Activated T-helper 17 cell treated with anti-CD3 and anti-CD28 coated beads, Interleukin-2, amount 50 U/mL, for 72 hours (primary cell): ENCODE measurements at regions not wholly inside any gene's neighbourhood (a gene's known extent, or its start where the extent isn't known, plus 50 kb on each side); places are given as distances from the start of the nearest gene placed in this dataset.

Experiments
- ATAC-seq: fragments of 150-1000 bp; cut with Tn5 transposase; replicated peaks from 2 replicates; pipeline ENCODE4 v1.10.0; 2021; ENCODE audit warnings: mild to moderate bottlenecking, moderate library complexity
- H3K27ac Mint-ChIP-seq: one replicate; pipeline ENCODE4 v1.8.0; 2022; ENCODE audit warnings: mixed read lengths
- H3K27me3 Mint-ChIP-seq: one replicate; pipeline ENCODE4 v1.8.0; 2022; ENCODE audit warnings: mixed read lengths
- H3K36me3 Mint-ChIP-seq: one replicate; pipeline ENCODE4 v1.8.0; 2022; ENCODE audit warnings: low read depth, mild to moderate bottlenecking, mixed read lengths
- H3K4me1 Mint-ChIP-seq: one replicate; pipeline ENCODE4 v1.8.0; 2022; ENCODE audit warnings: mixed read lengths
- H3K4me3 Mint-ChIP-seq: one replicate; pipeline ENCODE4 v1.8.0; 2022; ENCODE audit warnings: mild to moderate bottlenecking, mixed read lengths
- H3K9me3 Mint-ChIP-seq: one replicate; pipeline ENCODE4 v1.8.0; 2022; ENCODE audit warnings: mixed read lengths

GRCh38 chr1:116310180-116310579, 62.9 kb upstream of the ATP1A1 start:
- H3K4me3 Mint-ChIP-seq = no peak overlapping the region
- ATAC-seq = no peak
- H3K36me3 Mint-ChIP-seq = no peaks in the 10 kb centered on the region
- no peak overlapping the region for H3K27ac Mint-ChIP-seq
- H3K4me1 Mint-ChIP-seq = peaks cover 9% of the 10 kb centered on the region
- H3K27me3 Mint-ChIP-seq = no peaks in the 10 kb centered on the region
- H3K9me3 Mint-ChIP-seq = no peaks in the 10 kb centered on the region

DNA sequence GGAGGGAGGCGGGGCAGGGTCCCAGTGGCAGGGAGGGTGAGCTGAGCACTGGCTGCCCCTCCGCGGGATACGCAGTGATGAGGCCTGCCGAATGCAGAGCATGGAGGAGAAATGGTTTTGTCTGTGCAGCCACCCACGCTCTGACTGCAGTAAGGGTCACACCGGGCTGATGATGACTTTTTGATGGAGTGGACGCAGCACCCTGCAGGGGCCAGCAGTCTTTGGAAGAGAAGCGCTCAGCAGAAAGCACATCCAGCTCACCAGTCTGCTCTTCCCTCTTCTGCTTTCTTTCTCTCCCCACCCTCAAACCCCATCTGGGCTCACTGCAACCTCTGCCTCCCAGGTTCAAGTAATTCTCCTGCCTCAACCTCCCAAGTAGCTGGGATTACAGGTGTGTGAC, 61.9 kb upstream of the ATP1A1 start:
- Mint-ChIP-seq H3K4me1 (peaks cover 9% of the 10 kb centered on the region), H3K27ac (no peak overlapping the region), H3K9me3 (no peaks in the 10 kb centered on the region), H3K36me3 (no peaks in the 10 kb centered on the region), H3K27me3 (no peaks in the 10 kb centered on the region), H3K4me3 (no peak overlapping the region)
- no peak for ATAC-seq

DNA sequence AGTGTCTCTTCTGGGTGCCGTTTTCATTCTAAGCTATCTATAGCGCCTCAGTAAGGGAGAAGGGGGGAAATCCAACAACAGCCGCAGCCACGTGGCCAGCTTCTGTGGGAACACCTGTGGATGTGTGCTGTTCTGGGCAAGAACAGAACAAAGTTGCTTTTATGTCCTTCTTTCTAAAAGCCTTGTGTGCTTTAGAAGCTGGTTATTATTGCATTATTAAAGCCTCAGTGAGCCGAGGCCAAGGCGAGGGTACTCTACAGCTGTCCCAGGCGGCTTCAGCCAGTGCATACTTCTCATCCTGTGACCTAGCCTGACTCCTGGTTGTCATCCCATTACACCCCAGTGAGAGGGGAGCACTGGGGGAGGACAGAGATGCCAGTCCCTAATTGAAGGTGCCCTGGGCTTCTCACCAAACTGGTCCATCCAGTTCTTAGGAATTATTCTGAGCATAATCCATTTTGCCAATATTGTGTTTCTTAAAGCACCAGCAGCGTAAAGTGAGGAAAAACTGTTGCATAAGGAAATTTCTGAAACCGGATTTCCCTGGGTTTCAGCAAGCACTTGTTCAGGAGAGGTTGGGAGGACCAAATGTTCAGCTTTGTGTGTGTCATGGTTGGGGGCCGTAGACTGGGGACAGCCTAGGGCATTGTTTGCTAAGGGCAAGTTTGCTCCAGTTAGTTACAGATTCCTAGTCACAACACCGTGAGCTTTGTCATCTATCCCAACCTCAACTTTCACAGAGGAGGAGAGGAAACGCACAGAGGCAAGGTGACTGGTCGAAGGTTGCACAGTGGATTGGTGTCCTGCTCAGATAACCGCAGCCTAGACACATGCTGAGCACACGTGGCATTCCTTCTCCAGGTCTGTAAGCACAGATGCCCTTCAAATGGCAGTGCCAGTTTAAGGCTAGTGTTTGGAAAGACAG, 61.0 kb upstream of the ATP1A1 start:
- no peaks in the 10 kb centered on the region for H3K36me3 Mint-ChIP-seq
- no peak for ATAC-seq
- H3K4me1 Mint-ChIP-seq = peaks cover 9% of the 10 kb centered on the region
- no peak overlapping the region for H3K27ac Mint-ChIP-seq
- H3K27me3 Mint-ChIP-seq = no peaks in the 10 kb centered on the region
- no peak overlapping the region for H3K4me3 Mint-ChIP-seq
- no peaks in the 10 kb centered on the region for H3K9me3 Mint-ChIP-seq

DNA sequence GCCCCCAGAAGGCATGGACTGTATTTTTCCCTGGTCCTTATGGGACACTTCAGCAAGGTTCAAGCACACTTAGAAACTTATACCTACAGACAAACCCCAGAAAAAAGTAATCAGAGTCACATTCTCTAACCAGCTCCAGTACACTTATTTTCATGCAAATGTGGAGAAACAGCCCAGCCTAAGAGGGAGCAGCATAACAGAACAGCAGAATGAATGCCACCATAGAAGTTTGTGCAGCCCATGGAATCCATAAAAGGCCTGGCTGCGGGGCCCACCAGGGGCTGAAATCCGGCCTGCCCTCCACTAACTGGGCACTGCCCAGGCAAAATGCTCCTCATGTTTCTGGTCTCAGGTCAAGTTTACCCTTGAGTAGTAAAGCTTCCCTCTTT, 60.4 kb upstream of the ATP1A1 start:
- H3K27me3 Mint-ChIP-seq = no peaks in the 10 kb centered on the region
- no peaks in the 10 kb centered on the region for H3K36me3 Mint-ChIP-seq
- peaks cover 9% of the 10 kb centered on the region for H3K4me1 Mint-ChIP-seq
- H3K9me3 Mint-ChIP-seq = no peaks in the 10 kb centered on the region
- H3K4me3 Mint-ChIP-seq = no peak overlapping the region
- no peak for ATAC-seq
- no peak overlapping the region for H3K27ac Mint-ChIP-seq

- Mint-ChIP-seq H3K9me3 (no peaks in the 10 kb centered on the region), H3K27ac (no peak overlapping the region), H3K36me3 (no peaks in the 10 kb centered on the region), H3K4me3 (no peak overlapping the region), H3K4me1 (peaks cover 9% of the 10 kb centered on the region), H3K27me3 (no peaks in the 10 kb centered on the region)
- no peak for ATAC-seq
Observed at GRCh38 chr1:116313776-116314175, 59.3 kb upstream of the ATP1A1 start.

- Mint-ChIP-seq H3K4me3 (no peak overlapping the region), H3K36me3 (no peaks in the 10 kb centered on the region), H3K4me1 (peaks cover 5% of the 10 kb centered on the region), H3K9me3 (no peaks in the 10 kb centered on the region), H3K27ac (no peak overlapping the region), H3K27me3 (no peaks in the 10 kb centered on the region)
- no peak for ATAC-seq
Observed at GRCh38 chr1:116314305-116314919, 58.6 kb upstream of the ATP1A1 start.

DNA sequence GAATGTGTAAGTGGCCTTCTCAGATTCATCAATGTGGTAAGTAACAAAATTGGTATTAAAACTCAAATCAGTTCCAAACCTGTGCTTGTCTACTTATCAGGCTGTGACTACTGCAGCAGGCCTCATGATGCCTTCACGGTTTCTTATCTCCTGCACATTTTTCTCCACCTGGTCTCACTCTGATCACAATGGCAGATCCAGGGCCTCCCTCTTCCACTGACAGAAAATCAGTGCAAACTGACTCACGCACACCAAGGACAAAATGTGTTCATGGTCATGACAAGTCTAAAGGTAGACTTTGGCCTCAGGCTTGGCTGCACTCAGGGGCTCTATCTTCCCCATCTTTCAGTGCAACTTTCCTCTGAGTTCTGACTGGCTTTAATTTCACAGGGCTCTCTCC, 56.7 kb upstream of the ATP1A1 start:
- ATAC-seq = no peak
- peaks cover 3% of the 10 kb centered on the region for H3K4me1 Mint-ChIP-seq
- H3K36me3 Mint-ChIP-seq = no peaks in the 10 kb centered on the region
- no peaks in the 10 kb centered on the region for H3K27me3 Mint-ChIP-seq
- no peak overlapping the region for H3K4me3 Mint-ChIP-seq
- H3K27ac Mint-ChIP-seq = no peak overlapping the region
- H3K9me3 Mint-ChIP-seq = no peaks in the 10 kb centered on the region

DNA sequence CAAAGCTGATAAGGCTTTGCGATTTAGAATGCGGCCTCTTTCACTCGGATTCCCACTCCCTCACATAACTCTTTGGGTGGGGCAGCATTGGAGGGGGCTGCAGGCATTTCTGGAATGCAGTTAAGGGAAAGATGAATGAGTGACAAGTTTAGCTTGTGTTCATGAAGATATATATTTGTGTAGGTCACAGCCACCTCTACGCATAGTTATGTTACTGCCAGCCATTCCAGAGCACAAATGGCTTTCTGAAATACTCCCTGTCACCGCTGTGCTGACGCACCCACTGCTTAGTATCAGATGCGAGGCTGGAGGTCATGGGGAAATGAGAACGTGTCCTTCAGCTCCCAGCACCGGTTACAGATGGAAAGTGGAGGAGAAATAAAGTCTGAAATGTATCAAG, 54.1 kb upstream of the ATP1A1 start:
- Mint-ChIP-seq H3K4me1 (peaks cover 24% of the 10 kb centered on the region), H3K9me3 (no peaks in the 10 kb centered on the region), H3K27ac (no peak overlapping the region), H3K36me3 (no peaks in the 10 kb centered on the region), H3K4me3 (no peak overlapping the region), H3K27me3 (no peaks in the 10 kb centered on the region)
- ATAC-seq = no peak

GRCh38 chr1:116320874-116321273, 52.2 kb upstream of the ATP1A1 start:
- no peak overlapping the region for H3K27ac Mint-ChIP-seq
- no peaks in the 10 kb centered on the region for H3K27me3 Mint-ChIP-seq
- peaks cover 40% of the 10 kb centered on the region for H3K4me1 Mint-ChIP-seq

DNA sequence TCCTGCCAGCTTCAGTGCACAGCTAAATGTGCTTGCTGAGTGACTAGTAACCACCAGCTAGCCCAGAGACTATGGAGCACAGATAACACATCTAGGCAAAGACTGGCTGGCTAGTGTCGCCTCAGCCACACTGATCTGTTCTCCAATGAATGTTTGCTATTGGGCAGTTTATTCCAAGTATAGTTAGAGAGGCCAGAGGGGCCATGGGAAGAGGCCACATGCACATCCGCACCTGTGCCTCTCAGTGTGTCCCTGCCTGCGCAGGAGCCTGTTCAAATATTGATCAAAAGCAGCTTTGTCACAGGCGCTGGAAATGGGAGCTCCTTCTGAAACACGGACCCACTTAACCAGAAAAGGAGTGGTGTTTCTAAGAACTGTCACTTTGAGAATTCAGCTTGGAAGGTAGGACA, 51.3 kb upstream of the ATP1A1 start:
- peak overlapping the region; percentile 76 for H3K27ac Mint-ChIP-seq
- peaks cover 3% of the 10 kb centered on the region for H3K9me3 Mint-ChIP-seq
- no peak for ATAC-seq
- peaks cover 47% of the 10 kb centered on the region for H3K4me1 Mint-ChIP-seq
- no peaks in the 10 kb centered on the region for H3K27me3 Mint-ChIP-seq
- H3K36me3 Mint-ChIP-seq = no peaks in the 10 kb centered on the region
- peak overlapping the region; percentile 53 for H3K4me3 Mint-ChIP-seq

More at GRCh38 chr1:116320874-116321273, 52.2 kb upstream of the ATP1A1 start:
- no peak for ATAC-seq
- Mint-ChIP-seq H3K4me3 (peak overlapping the region; percentile 53), H3K9me3 (peaks cover 3% of the 10 kb centered on the region), H3K36me3 (no peaks in the 10 kb centered on the region)

DNA sequence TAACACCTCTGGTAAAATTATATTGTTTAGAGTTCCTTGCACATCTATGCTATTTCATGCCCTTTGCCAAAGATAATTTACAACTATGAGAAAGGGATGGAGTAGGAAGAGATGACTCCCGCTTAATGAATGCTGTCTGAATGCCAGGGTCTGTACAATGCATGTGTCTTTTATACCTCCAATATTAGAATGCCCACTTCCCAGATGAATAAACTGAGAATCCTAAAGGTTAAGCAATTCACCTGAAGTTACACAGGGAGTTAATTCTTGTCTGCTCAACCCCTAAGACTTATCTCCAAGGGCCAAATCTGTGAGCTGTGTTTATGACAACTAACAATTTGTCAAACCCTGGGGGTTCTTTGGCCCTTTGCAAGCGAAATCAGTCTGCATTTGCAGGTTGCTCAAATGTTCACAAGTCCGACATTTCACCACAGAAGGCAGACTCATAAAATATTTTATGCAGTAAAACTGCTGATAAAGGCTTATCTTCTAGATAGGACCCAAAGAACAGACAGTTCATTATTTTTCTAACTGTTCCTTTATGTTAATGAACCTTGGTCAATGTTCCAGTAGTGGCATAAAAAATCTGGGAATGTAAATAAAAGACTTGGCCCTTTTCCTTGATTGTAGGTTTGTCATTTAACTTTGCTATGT, 50.2 kb upstream of the ATP1A1 start:
- H3K4me3 Mint-ChIP-seq = no peak overlapping the region

More for the DNA sequence above, 50.2 kb upstream of the ATP1A1 start:
- peaks cover 47% of the 10 kb centered on the region for H3K4me1 Mint-ChIP-seq
- ATAC-seq = no peak
- no peaks in the 10 kb centered on the region for H3K27me3 Mint-ChIP-seq
- peak overlapping the region; percentile 76 for H3K27ac Mint-ChIP-seq
- H3K9me3 Mint-ChIP-seq = peaks cover 3% of the 10 kb centered on the region
- no peaks in the 10 kb centered on the region for H3K36me3 Mint-ChIP-seq
